ENCODE measurements at regions not wholly inside any gene's neighbourhood (a gene's known extent, or its start where the extent isn't known, plus 50 kb on each side); places are given as distances from the start of the nearest gene placed in this dataset.

DNA sequence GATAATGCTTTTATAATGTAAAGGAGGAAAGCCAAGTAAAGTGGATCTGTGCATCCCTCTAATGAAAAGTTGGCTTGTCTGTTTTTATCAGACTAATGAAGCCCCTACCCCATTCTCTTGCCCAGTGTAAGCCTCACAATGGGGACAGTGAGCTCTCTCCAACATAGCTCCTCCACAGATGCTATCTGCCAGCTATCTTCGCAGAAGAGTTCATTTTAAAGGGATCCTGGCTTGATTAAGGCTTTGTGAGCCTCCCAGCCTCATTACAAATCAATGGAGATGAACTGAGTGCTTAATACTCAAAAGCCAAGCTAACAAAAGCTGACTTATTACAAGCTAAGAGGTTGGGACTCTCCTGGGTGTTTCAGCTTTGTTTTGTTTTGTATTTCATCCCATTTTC is 514.7 kb downstream of the NUF2 start:
- TF ChIP-seq, protein P1, sequence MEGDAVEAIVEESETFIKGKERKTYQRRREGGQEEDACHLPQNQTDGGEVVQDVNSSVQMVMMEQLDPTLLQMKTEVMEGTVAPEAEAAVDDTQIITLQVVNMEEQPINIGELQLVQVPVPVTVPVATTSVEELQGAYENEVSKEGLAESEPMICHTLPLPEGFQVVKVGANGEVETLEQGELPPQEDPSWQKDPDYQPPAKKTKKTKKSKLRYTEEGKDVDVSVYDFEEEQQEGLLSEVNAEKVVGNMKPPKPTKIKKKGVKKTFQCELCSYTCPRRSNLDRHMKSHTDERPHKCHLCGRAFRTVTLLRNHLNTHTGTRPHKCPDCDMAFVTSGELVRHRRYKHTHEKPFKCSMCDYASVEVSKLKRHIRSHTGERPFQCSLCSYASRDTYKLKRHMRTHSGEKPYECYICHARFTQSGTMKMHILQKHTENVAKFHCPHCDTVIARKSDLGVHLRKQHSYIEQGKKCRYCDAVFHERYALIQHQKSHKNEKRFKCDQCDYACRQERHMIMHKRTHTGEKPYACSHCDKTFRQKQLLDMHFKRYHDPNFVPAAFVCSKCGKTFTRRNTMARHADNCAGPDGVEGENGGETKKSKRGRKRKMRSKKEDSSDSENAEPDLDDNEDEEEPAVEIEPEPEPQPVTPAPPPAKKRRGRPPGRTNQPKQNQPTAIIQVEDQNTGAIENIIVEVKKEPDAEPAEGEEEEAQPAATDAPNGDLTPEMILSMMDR (IDR thresholded peaks at IDR 0.05): no peak
- no peak for TF ChIP-seq POLR2A (IDR thresholded peaks at IDR 0.05)

Data from right lobe of liver (tissue), 4 donors.